ENCODE measurements at regions not wholly inside any gene's neighbourhood (a gene's known extent, or its start where the extent isn't known, plus 50 kb on each side); places are given as distances from the start of the nearest gene placed in this dataset.

DNA sequence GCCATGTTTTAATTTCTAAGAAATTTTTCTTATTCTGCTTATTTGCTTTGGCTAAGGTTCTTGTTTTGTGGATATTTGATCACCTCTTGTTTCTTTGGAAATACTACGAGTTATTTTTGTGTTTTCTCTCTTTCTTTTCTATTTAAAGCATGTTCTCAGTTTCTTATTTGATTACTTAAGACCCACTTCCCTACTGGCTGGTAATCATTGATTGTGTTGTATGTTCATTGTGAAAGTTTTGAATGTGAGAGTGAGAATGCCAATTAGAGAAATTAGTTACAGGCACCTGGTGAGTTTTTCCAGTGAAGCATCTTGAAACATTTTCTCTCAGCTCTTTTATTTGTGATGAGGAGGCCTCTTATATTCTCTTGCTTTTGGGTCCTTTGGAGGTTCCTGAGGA, 226.7 kb upstream of the MC4R start:
- TF ChIP-seq, protein P1, sequence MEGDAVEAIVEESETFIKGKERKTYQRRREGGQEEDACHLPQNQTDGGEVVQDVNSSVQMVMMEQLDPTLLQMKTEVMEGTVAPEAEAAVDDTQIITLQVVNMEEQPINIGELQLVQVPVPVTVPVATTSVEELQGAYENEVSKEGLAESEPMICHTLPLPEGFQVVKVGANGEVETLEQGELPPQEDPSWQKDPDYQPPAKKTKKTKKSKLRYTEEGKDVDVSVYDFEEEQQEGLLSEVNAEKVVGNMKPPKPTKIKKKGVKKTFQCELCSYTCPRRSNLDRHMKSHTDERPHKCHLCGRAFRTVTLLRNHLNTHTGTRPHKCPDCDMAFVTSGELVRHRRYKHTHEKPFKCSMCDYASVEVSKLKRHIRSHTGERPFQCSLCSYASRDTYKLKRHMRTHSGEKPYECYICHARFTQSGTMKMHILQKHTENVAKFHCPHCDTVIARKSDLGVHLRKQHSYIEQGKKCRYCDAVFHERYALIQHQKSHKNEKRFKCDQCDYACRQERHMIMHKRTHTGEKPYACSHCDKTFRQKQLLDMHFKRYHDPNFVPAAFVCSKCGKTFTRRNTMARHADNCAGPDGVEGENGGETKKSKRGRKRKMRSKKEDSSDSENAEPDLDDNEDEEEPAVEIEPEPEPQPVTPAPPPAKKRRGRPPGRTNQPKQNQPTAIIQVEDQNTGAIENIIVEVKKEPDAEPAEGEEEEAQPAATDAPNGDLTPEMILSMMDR (conservative IDR thresholded peaks at IDR 0.05 in 1 of 2, IDR thresholded peaks at IDR 0.05 in 1 of 2; ENCODE audit: low read depth in 1 of 2, low read length in 2 of 2) = no peak
- TF ChIP-seq EZH2 (IDR thresholded peaks at IDR 0.05; ENCODE audit: low read length, missing control alignments) = no peak

Measured in fibroblast of lung (primary cell).